GM12874 (cell line): ENCODE measurements at regions not wholly inside any gene's neighbourhood (a gene's known extent, or its start where the extent isn't known, plus 50 kb on each side); places are given as distances from the start of the nearest gene placed in this dataset.

Experiments
- CTCF ChIP-seq: IDR thresholded peaks from 2 replicates; pipeline ENCODE4 v1.5.1; 2011; ENCODE audit warnings: low read depth, mild to moderate bottlenecking, control low read depth, low read length, moderate library complexity; ENCODE audit not compliant: insufficient read depth

DNA sequence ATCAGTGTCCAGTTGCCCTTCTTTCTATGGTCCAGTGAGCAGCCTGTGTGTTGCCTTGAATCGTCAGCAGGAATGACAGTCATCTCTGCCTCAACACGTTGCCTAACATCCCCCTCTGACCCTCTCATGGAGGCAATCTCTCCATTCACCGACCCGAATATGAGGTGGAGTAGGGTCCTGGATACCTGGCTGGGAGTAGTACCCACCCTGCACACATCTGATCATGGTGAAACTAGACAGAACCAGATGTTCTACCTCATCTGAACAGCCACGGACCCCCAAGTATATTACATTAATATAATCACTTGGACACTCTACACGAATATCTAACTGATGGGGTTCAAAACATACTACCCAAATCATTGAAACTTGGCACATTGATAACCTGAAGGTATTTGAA is 77.0 kb upstream of the COL21A1 start:
- TF ChIP-seq CTCF: no peak

- TF ChIP-seq CTCF: no peak
Observed at GRCh38 chr6:56318851-56319250, 71.5 kb upstream of the COL21A1 start.

- peak; percentile 71 for TF ChIP-seq CTCF
Observed at GRCh38 chr6:56314683-56315523, 67.5 kb upstream of the COL21A1 start.

GRCh38 chr6:56311533-56312448 is 64.4 kb upstream of the COL21A1 start:
- no peak for TF ChIP-seq CTCF

DNA sequence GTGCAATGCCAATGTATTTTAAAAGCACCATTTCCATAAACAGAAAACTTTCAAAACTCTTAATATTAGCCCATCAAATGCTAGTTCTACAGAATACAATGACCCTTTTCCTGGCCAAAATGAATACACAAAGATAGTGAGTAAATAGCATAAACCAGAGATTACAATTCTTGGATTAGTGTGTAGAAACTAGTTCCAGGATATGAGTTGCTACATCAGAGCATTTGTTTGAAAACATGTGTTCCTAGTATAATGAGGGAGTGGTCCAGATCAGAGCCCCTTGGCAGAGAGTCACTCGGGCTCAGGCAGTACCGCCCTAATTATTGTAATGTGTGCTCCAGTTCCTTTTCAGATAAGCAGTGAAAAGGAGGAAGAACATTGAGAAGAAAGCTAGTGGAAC is 63.7 kb upstream of the COL21A1 start:
- no peak for TF ChIP-seq CTCF

GRCh38 chr6:56310241-56310640 is 62.9 kb upstream of the COL21A1 start:
- no peak for TF ChIP-seq CTCF

DNA sequence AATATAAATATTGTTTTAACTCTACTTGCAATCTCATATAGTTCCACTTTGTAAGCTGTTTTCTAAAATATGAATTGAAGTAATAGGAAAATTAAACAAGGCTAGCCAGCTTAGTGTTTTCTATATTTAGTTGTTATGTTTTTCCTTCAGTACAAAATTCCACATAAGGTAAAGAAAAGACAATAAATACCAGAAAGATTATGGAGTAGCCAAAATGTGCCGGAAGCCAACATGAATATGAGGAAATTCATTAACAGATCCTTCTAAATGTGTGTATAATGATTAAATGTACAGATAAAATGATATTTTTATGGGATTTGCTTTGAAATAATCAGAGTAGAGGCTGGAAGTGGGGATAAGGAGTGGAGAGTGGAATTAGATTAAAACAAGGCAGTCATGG is 52.5 kb upstream of the COL21A1 start:
- TF ChIP-seq CTCF: no peak
